Rectal smooth muscle tissue (tissue), 1 donor: ENCODE measurements at regions not wholly inside any gene's neighbourhood (a gene's known extent, or its start where the extent isn't known, plus 50 kb on each side); places are given as distances from the start of the nearest gene placed in this dataset.

ENCODE experiments used
- H3K27ac ChIP-seq: one replicate; pipeline ENCODE4 v1.7.0; 2013; ENCODE audit warnings: low read depth, low read length, inconsistent platforms
- H3K27me3 ChIP-seq: one replicate; pipeline ENCODE4 v1.7.0; 2013; ENCODE audit warnings: low read length; ENCODE audit not compliant: control insufficient read depth, insufficient read depth
- H3K36me3 ChIP-seq: one replicate; pipeline ENCODE4 v1.7.0; 2013; ENCODE audit warnings: low read length; ENCODE audit not compliant: control insufficient read depth, insufficient read depth
- H3K4me1 ChIP-seq: one replicate; pipeline ENCODE4 v1.7.0; 2013; ENCODE audit warnings: low read length; ENCODE audit not compliant: control insufficient read depth, insufficient read depth
- H3K4me3 ChIP-seq: one replicate; pipeline ENCODE4 v1.7.0; 2013; ENCODE audit warnings: low read length
- H3K9ac ChIP-seq: one replicate; pipeline ENCODE4 v1.7.0; 2013; ENCODE audit warnings: low read length

DNA sequence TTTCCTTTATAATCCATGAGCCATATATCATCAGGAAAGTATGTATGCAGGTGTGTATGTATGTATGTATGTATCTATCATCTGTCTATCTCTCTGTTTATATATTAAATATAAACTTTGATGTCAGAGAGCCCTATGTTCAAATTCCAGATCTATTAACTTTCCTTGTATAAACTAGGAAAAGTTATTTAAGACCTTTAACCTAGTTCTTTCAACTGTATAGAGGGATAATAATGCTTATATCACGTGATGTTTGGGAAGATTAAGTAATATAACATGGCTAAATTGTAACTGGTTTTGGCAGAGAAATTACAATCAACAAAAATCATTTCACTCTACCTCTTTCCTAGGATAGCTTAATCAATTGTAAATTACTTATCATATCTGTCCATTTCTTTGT lies 628.3 kb upstream of the IGFBP3 start:
- no peaks in the 10 kb centered on the region for H3K4me1 ChIP-seq
- H3K27ac ChIP-seq, result no peak overlapping the region
- H3K9ac ChIP-seq, result no peak overlapping the region
- no peaks in the 10 kb centered on the region for H3K36me3 ChIP-seq
- H3K27me3 ChIP-seq, result no peaks in the 10 kb centered on the region
- no peak overlapping the region for H3K4me3 ChIP-seq

DNA sequence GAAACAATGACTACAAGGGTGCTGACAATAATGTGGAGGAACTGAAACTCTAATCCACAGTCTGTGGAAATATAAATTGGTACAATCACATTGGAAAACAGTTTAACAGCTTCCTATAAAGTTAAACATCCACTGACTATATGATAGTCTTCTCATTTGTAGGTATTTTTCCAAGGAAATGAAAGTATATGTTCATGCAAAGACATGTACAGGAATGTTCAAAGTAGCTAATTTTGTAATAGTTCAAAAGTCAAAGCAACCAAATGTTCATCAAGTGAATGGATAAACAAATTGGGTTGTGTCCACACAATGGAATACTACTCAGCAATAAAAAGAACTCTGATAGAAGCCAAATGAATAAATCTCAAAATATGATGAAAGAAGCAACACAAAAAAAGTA lies 626.0 kb upstream of the IGFBP3 start:
- Histone ChIP-seq H3K4me3 (no peak overlapping the region), H3K9ac (no peak overlapping the region), H3K36me3 (no peaks in the 10 kb centered on the region), H3K27me3 (no peaks in the 10 kb centered on the region), H3K4me1 (no peaks in the 10 kb centered on the region), H3K27ac (no peak overlapping the region)

DNA sequence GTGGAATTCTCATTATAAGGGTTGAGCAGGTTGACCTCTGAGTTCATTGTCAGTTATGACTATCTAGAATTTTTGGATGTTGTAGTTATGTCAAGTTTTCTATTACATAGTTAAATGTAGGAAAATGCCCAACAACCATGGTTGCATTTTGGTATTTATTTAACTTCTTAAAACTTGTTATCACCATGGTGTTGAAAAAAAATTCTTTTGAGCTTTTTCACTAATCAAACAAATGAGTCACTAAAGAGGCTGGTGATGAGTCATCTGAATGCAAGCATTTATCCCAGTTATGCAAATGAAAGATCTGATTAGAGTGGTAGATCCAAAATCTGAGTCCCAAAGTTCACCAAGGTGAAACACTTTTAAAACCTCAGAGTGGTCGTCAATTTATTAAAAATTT lies 624.7 kb upstream of the IGFBP3 start:
- Histone ChIP-seq H3K4me1 (no peaks in the 10 kb centered on the region), H3K4me3 (no peak overlapping the region), H3K9ac (no peak overlapping the region), H3K27ac (no peak overlapping the region), H3K27me3 (no peaks in the 10 kb centered on the region), H3K36me3 (no peaks in the 10 kb centered on the region)

DNA sequence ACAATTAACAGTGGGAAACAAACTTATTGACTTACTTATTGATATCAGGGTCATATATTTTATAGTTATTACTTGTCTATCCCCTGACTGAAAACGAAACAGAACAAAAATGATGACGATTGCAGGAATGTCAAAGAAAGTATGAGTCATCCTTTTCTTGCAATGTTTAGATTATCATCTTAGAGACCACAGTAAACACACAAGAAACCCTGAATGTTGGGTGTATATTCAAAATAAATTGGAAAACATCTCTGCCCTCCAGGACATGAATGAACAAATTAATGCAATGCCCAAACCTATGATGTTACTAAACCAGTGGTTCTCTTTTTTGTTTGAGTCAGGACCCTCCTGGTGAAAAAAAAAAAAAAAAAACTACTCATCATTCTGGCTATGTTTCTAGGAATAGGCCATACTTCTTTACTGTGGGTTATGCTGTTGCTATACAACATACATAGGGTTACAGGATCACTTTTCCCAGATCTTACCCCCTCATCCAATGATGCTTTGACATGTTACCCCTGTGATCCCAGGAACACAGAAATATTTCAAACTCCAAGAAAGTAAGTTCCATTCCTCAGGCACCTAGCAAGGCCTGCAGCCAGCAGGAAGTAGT lies 623.4 kb upstream of the IGFBP3 start:
- no peaks in the 10 kb centered on the region for H3K4me1 ChIP-seq
- no peak overlapping the region for H3K27ac ChIP-seq
- no peak overlapping the region for H3K9ac ChIP-seq
- no peak overlapping the region for H3K4me3 ChIP-seq
- H3K36me3 ChIP-seq, result no peaks in the 10 kb centered on the region
- H3K27me3 ChIP-seq, result no peaks in the 10 kb centered on the region

DNA sequence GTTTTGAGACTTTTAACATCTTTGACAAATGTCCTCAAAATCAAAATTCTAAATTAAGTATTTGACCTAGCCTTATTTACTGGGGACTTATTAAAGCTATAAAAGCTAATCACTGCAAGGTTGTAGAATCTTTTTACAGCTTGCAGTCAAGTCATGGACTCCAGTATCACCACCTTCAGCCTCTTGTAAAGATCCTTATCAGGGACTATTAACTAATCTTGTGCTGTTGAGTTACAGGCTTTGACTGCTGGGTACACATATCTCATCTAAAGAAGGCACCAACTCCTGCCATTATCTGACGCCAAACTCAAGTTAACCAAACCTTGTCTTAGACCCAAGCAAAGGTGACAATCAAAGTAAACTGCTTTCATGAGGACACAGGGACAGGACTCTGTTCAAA lies 621.0 kb upstream of the IGFBP3 start:
- Histone ChIP-seq H3K9ac (no peak overlapping the region), H3K27me3 (no peaks in the 10 kb centered on the region), H3K36me3 (no peaks in the 10 kb centered on the region), H3K4me3 (no peak overlapping the region), H3K27ac (no peak overlapping the region), H3K4me1 (no peaks in the 10 kb centered on the region)

DNA sequence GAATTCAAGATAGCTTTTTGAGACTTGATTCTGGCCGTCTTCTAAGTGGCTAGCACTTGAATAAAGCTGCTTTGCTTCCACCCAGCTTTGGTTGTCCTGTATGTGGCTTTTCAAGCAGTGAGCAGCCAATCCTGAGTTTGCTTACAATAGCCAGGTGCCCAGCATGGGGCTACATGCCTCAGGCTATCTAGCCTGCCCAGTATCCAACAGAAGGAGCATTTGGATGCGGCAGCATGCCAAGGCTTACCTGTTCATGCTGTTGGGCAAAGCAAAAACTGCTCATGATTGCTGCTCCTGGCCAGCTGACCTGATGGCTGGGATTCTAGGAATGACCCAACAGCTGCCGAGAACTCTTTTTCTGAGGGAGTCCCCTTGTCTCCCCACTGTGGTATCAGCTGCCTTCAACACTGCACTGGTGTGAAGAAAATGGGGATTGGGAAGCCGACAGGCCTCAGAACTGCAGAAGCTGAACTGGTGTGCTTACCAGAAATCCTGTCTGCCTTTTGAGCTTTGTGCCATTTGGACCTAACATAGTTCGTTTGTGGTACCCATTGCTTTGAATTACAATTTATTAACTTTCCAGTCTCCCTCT lies 618.9 kb upstream of the IGFBP3 start:
- Histone ChIP-seq H3K27ac (no peak overlapping the region), H3K4me3 (no peak overlapping the region), H3K4me1 (no peaks in the 10 kb centered on the region), H3K36me3 (no peaks in the 10 kb centered on the region), H3K9ac (no peak overlapping the region), H3K27me3 (no peaks in the 10 kb centered on the region)

DNA sequence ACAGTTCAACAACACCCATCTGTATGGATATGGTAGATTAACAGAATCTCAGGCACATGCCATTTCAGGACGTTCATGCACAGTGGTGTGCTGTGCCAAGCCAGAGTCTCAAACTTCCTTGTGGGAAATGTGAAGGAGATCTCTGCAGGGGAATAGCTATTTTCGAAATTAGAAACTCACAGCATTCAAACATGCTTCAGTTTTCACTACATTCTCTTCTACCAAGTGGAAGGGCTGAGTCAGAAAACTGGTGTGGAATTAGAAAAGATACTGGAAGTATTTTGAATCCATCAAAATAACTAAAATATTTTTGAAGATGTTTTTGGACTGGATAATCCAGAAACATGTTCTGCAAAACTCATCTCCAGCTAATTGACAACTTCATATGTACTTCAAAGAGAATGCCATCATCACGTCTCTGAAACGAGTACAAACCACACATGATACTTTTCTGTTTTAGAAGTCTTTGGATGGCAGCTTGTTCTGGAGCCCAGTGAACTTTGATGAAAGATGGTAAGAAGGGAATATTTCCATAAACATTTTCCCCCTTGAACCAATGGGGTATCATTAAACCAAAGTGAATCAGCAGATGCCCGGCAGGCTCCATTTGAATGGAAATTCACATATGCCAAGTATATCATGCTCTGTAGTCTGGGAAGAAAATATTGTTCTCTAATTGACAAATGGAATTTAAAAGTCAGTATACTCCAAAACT lies 616.3 kb upstream of the IGFBP3 start:
- Histone ChIP-seq H3K9ac (no peak overlapping the region), H3K27ac (no peak overlapping the region), H3K27me3 (no peaks in the 10 kb centered on the region), H3K36me3 (no peaks in the 10 kb centered on the region), H3K4me3 (no peak overlapping the region), H3K4me1 (no peaks in the 10 kb centered on the region)

DNA sequence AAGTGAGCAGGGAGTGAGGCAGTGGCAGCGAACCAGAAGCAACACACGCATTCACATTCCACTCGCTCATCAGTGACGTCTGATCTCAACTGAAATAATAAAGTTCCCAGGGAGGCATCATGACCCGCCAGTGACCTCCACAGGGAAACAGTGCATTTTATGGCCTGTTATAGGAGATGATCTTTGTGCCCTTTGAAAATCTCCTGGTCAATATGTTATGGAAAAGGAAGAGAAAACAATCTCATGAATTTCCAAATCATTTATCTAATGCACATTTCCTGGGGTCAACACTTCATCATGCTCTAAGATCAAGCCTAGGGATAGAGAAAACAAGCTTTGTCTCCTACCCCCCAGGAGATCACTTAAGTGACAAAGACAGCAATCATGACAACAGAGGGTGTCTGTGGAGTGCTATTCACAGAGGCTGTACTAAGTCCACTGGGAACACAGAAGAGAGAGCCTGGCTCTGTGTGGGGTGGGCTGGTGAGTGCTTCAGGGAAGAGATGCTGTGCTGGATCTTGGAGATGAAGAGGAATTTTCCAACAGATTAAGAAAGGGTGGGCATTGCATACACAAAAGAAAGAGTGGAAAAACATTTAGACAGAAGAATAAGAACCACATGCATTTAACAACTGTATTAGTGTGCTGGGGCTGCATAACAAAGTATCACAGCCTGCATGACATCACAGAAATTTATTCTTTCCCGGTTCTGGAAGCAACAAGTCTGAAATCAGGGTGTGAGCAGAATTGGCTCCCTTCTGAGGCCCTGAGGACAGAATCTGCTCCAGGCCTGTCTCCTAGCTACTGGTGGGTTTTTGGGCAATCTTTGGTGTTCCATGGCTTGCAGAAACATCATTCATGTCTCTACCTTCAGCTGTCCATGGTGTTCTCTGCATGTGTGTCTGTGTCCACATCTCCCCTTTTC lies 613.9 kb upstream of the IGFBP3 start:
- no peak overlapping the region for H3K4me3 ChIP-seq
- no peaks in the 10 kb centered on the region for H3K36me3 ChIP-seq
- no peaks in the 10 kb centered on the region for H3K4me1 ChIP-seq
- H3K27ac ChIP-seq, result no peak overlapping the region
- H3K9ac ChIP-seq, result no peak overlapping the region
- no peaks in the 10 kb centered on the region for H3K27me3 ChIP-seq

DNA sequence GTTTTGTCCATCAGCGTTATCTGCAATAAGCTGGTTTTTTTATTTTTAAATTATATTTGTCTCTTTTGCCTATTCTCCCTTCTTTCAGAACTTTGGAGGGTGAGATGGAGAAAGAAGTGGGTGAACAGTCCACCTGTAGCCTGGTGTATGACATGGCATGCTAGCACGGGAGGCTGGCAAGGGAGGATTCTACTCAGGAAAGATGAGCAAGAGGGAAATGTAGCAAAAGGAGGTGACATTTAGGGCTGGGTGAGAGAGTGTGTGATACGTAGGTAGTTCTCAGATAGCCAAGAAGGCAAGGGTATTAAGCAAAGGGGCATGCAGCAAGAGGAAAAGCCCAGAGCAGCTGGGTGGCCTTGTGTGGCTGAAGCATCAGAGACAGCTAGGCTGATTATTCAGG lies 612.9 kb upstream of the IGFBP3 start:
- no peak overlapping the region for H3K4me3 ChIP-seq
- no peaks in the 10 kb centered on the region for H3K36me3 ChIP-seq
- no peak overlapping the region for H3K27ac ChIP-seq
- no peak overlapping the region for H3K9ac ChIP-seq
- H3K27me3 ChIP-seq, result no peaks in the 10 kb centered on the region
- no peaks in the 10 kb centered on the region for H3K4me1 ChIP-seq

DNA sequence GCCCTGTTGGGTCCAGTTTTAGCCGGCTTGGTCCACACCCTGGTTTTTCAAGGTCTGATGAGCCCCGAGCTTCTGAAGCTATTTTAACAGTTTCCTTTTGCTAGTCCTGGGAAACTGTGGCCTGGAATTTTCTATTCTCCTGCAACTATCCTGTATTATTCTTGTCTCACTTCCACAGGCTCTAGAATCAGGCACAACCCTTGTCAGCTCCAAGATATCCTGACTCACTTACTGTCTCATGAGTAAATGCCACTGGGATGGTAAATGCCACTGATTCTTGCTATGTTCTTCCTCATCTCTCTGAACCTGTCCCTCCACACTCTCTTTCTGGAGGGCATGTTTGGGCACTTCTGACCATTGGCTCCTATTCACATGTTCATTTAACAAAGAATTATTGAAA lies 611.5 kb upstream of the IGFBP3 start:
- Histone ChIP-seq H3K27me3 (no peaks in the 10 kb centered on the region), H3K27ac (no peak overlapping the region), H3K9ac (no peak overlapping the region), H3K4me1 (no peaks in the 10 kb centered on the region), H3K36me3 (no peaks in the 10 kb centered on the region), H3K4me3 (no peak overlapping the region)

DNA sequence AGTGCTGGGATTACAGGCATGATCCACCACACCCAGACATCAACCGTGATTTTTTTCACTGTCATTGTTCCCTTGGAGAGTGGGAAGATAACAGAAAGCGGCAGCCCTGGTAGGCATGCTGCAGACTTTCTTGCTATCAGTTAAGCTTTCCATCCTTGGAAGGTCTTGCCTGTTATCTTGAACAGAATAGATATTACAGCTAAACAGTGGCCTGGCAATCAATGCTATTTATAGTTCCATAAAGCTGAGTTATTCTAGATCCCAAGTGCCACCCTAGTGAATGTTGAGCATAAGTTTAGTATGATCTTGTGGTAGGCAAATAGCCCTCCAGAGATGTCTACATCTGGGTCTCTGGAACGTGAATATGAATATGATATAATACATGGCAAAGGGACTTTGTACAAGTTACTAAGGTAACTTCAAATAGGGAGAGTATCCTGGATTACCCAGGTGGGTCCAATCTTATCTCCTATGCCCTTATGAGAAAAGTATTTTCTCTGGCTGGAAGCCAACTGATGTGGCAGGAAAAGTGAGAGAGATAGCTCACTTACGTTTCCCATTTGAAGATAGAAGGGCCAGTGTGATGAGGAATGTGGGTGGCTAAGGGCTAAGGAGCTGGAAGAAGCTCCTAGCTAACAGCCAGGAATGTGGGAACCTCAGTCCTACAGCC lies 609.1 kb upstream of the IGFBP3 start:
- Histone ChIP-seq H3K9ac (no peak overlapping the region), H3K27ac (no peak overlapping the region), H3K27me3 (no peaks in the 10 kb centered on the region), H3K4me1 (no peaks in the 10 kb centered on the region), H3K36me3 (no peaks in the 10 kb centered on the region), H3K4me3 (no peak overlapping the region)

DNA sequence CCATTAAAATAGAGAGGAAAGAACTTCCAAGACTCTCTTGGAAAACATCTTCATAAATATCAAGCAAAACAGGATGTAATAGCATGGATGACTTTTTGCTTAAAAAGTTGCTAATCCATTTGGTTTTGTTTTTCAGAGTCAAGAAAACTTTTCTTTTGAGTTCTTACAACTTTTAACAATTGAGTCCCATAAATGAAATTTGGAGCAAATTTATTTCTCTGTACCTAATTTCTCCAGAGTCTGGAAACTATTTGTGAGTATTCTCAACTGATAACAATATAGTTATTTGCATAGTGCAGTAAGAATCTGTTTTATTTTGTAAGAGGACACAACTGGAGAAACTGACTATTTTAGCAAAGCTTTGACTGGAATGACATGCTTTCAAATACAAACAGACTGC lies 606.3 kb upstream of the IGFBP3 start:
- Histone ChIP-seq H3K36me3 (no peaks in the 10 kb centered on the region), H3K27me3 (no peaks in the 10 kb centered on the region), H3K4me1 (no peaks in the 10 kb centered on the region), H3K27ac (no peak overlapping the region), H3K4me3 (no peak overlapping the region), H3K9ac (no peak overlapping the region)
